Liver (tissue), 3 donors: ENCODE measurements at regions not wholly inside any gene's neighbourhood (a gene's known extent, or its start where the extent isn't known, plus 50 kb on each side); places are given as distances from the start of the nearest gene placed in this dataset.

Experiments
- EGR1 ChIP-seq, 2 donors: IDR thresholded peaks; 2 replicates each; pipeline ENCODE4 v1.6.1; 2016 to 2018; ENCODE audit warnings: antibody characterized with exemption in 2 of 2, low read depth in 2 of 2
- FOXA1 ChIP-seq: IDR thresholded peaks from 2 replicates; pipeline ENCODE4 v1.6.1; 2016; ENCODE audit warnings: antibody characterized with exemption
- GABPA ChIP-seq, 2 donors: IDR thresholded peaks in 1 of 2; conservative IDR thresholded peaks in 1 of 2; 2 replicates each; pipeline ENCODE4 v1.6.1; 2016; ENCODE audit warnings: antibody characterized with exemption in 2 of 2, mild to moderate bottlenecking in 1 of 2, moderate library complexity in 1 of 2
- JUND ChIP-seq, 2 donors: IDR thresholded peaks; 2 replicates each; pipeline ENCODE4 v1.6.1; 2016; ENCODE audit warnings: antibody characterized with exemption in 2 of 2
- NR2F2 ChIP-seq: IDR thresholded peaks from 2 replicates; pipeline ENCODE4 v1.6.1; 2016; ENCODE audit warnings: antibody characterized with exemption
- RAD21 ChIP-seq, 2 donors: IDR thresholded peaks; 2 replicates each; pipeline ENCODE4 v1.6.1; 2016; ENCODE audit warnings: antibody characterized with exemption in 2 of 2, mild to moderate bottlenecking in 2 of 2
- TAF1 ChIP-seq: conservative IDR thresholded peaks from 2 replicates; pipeline ENCODE4 v1.6.1; 2016; ENCODE audit warnings: antibody characterized with exemption, mild to moderate bottlenecking
- TF ChIP-seq, protein P1 (sequence below): fragments of 150-350 bp; IDR thresholded peaks from 2 replicates; pipeline ENCODE4 v1.5.1; 2017; ENCODE audit warnings: improper control_type of control experiment, low read depth, low read length; ENCODE audit not compliant: missing input control
- TF ChIP-seq, protein P2 (sequence below): IDR thresholded peaks from 2 replicates; pipeline ENCODE4 v1.6.1; 2016; ENCODE audit warnings: antibody characterized with exemption
- TF ChIP-seq, protein P3 (sequence below): IDR thresholded peaks from 2 replicates; pipeline ENCODE4 v1.6.1; 2016; ENCODE audit warnings: antibody characterized with exemption
- TF ChIP-seq, protein P4 (sequence below): IDR thresholded peaks from 2 replicates; pipeline ENCODE4 v1.6.1; 2016; ENCODE audit warnings: antibody characterized with exemption, mild to moderate bottlenecking
- TF ChIP-seq, protein P5 (sequence below): IDR thresholded peaks from 2 replicates; pipeline ENCODE4 v1.6.1; 2016; ENCODE audit warnings: antibody characterized with exemption
- donor health status: healthy.
- donor health status: healthy.

DNA sequence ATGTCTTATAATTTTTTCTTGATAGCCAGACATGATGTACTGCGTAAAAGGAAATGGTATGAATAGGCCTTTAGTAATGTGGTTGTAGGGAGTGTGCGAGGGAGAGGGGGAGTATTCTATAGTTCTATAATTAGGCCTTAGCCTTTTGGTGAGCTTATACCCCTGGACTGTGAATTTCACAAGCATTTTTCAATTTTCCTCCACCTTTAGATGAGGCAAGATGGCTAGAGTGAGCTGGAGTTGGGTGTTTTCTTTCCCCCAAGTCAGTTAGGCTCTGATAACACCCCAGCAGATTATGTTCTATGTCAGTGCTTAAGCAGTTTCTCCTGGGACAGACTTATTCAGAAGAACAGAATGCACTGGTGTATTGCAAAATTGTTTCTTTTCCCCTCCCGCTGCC, 210.2 kb upstream of the NPY2R start:
- TF ChIP-seq, protein P1, sequence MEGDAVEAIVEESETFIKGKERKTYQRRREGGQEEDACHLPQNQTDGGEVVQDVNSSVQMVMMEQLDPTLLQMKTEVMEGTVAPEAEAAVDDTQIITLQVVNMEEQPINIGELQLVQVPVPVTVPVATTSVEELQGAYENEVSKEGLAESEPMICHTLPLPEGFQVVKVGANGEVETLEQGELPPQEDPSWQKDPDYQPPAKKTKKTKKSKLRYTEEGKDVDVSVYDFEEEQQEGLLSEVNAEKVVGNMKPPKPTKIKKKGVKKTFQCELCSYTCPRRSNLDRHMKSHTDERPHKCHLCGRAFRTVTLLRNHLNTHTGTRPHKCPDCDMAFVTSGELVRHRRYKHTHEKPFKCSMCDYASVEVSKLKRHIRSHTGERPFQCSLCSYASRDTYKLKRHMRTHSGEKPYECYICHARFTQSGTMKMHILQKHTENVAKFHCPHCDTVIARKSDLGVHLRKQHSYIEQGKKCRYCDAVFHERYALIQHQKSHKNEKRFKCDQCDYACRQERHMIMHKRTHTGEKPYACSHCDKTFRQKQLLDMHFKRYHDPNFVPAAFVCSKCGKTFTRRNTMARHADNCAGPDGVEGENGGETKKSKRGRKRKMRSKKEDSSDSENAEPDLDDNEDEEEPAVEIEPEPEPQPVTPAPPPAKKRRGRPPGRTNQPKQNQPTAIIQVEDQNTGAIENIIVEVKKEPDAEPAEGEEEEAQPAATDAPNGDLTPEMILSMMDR: no peak
- no peak for TF ChIP-seq NR2F2
- TF ChIP-seq RAD21 (IDR thresholded peaks at IDR 0.05): no peak
- TF ChIP-seq, protein P2, sequence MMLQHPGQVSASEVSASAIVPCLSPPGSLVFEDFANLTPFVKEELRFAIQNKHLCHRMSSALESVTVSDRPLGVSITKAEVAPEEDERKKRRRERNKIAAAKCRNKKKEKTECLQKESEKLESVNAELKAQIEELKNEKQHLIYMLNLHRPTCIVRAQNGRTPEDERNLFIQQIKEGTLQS: no peak
- no peak for TF ChIP-seq EGR1 (IDR thresholded peaks at IDR 0.05; ENCODE audit: low read depth in 2 of 2)
- no peak for TF ChIP-seq TAF1
- TF ChIP-seq, protein P3, sequence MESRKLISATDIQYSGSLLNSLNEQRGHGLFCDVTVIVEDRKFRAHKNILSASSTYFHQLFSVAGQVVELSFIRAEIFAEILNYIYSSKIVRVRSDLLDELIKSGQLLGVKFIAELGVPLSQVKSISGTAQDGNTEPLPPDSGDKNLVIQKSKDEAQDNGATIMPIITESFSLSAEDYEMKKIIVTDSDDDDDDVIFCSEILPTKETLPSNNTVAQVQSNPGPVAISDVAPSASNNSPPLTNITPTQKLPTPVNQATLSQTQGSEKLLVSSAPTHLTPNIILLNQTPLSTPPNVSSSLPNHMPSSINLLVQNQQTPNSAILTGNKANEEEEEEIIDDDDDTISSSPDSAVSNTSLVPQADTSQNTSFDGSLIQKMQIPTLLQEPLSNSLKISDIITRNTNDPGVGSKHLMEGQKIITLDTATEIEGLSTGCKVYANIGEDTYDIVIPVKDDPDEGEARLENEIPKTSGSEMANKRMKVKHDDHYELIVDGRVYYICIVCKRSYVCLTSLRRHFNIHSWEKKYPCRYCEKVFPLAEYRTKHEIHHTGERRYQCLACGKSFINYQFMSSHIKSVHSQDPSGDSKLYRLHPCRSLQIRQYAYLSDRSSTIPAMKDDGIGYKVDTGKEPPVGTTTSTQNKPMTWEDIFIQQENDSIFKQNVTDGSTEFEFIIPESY: no peak
- TF ChIP-seq, protein P4, sequence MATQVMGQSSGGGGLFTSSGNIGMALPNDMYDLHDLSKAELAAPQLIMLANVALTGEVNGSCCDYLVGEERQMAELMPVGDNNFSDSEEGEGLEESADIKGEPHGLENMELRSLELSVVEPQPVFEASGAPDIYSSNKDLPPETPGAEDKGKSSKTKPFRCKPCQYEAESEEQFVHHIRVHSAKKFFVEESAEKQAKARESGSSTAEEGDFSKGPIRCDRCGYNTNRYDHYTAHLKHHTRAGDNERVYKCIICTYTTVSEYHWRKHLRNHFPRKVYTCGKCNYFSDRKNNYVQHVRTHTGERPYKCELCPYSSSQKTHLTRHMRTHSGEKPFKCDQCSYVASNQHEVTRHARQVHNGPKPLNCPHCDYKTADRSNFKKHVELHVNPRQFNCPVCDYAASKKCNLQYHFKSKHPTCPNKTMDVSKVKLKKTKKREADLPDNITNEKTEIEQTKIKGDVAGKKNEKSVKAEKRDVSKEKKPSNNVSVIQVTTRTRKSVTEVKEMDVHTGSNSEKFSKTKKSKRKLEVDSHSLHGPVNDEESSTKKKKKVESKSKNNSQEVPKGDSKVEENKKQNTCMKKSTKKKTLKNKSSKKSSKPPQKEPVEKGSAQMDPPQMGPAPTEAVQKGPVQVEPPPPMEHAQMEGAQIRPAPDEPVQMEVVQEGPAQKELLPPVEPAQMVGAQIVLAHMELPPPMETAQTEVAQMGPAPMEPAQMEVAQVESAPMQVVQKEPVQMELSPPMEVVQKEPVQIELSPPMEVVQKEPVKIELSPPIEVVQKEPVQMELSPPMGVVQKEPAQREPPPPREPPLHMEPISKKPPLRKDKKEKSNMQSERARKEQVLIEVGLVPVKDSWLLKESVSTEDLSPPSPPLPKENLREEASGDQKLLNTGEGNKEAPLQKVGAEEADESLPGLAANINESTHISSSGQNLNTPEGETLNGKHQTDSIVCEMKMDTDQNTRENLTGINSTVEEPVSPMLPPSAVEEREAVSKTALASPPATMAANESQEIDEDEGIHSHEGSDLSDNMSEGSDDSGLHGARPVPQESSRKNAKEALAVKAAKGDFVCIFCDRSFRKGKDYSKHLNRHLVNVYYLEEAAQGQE: no peak
- TF ChIP-seq JUND (IDR thresholded peaks at IDR 0.05): no peak
- no peak for TF ChIP-seq FOXA1
- TF ChIP-seq, protein P5, sequence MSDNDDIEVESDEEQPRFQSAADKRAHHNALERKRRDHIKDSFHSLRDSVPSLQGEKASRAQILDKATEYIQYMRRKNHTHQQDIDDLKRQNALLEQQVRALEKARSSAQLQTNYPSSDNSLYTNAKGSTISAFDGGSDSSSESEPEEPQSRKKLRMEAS: no peak
- no peak for TF ChIP-seq GABPA (IDR thresholded peaks at IDR 0.05 in 1 of 2, conservative IDR thresholded peaks at IDR 0.05 in 1 of 2)
